ENCODE measurements at regions not wholly inside any gene's neighbourhood (a gene's known extent, or its start where the extent isn't known, plus 50 kb on each side); places are given as distances from the start of the nearest gene placed in this dataset.
A peak's percentile ranks its signal among the peaks of the same experiment; 100 is the strongest.

GRCh38 chr2:6574121-6574520 is 291.6 kb downstream of the CMPK2 start:
- Mint-ChIP-seq H3K4me1 (ENCODE audit: low read depth, unreplicated experiment) (peaks cover 21% of the 10 kb centered on the region), H3K27me3 (ENCODE audit: unreplicated experiment) (no peaks in the 10 kb centered on the region), H3K36me3 (ENCODE audit: unreplicated experiment) (no peaks in the 10 kb centered on the region), H3K27ac (ENCODE audit: unreplicated experiment) (peak overlapping the region; percentile 82), H3K9me3 (ENCODE audit: unreplicated experiment) (no peaks in the 10 kb centered on the region), H3K4me3 (ENCODE audit: unreplicated experiment) (no peak overlapping the region)
- TF ChIP-seq CTCF (IDR thresholded peaks at IDR 0.05; ENCODE audit: partially characterized antibody, unreplicated experiment), result no peak
- DNase-seq, result no peak

GRCh38 chr2:6576302-6576701 is 289.4 kb downstream of the CMPK2 start:
- Mint-ChIP-seq H3K36me3 (ENCODE audit: unreplicated experiment) (no peaks in the 10 kb centered on the region), H3K4me3 (ENCODE audit: unreplicated experiment) (no peak overlapping the region), H3K27me3 (ENCODE audit: unreplicated experiment) (no peaks in the 10 kb centered on the region), H3K4me1 (ENCODE audit: low read depth, unreplicated experiment) (peaks cover 21% of the 10 kb centered on the region), H3K9me3 (ENCODE audit: unreplicated experiment) (no peaks in the 10 kb centered on the region), H3K27ac (ENCODE audit: unreplicated experiment) (no peak overlapping the region)
- no peak for TF ChIP-seq CTCF (IDR thresholded peaks at IDR 0.05; ENCODE audit: partially characterized antibody, unreplicated experiment)
- DNase-seq, result no peak

GRCh38 chr2:6577960-6578359 is 287.7 kb downstream of the CMPK2 start:
- Mint-ChIP-seq H3K4me1 (ENCODE audit: low read depth, unreplicated experiment) (peaks cover 16% of the 10 kb centered on the region), H3K27me3 (ENCODE audit: unreplicated experiment) (no peaks in the 10 kb centered on the region), H3K4me3 (ENCODE audit: unreplicated experiment) (no peak overlapping the region), H3K36me3 (ENCODE audit: unreplicated experiment) (no peaks in the 10 kb centered on the region), H3K27ac (ENCODE audit: unreplicated experiment) (no peak overlapping the region), H3K9me3 (ENCODE audit: unreplicated experiment) (no peaks in the 10 kb centered on the region)
- TF ChIP-seq CTCF (IDR thresholded peaks at IDR 0.05; ENCODE audit: partially characterized antibody, unreplicated experiment), result no peak
- no peak for DNase-seq

GRCh38 chr2:6578416-6578815 is 287.3 kb downstream of the CMPK2 start:
- no peak for DNase-seq

GRCh38 chr2:6579281-6579680 is 286.4 kb downstream of the CMPK2 start:
- Mint-ChIP-seq H3K9me3 (ENCODE audit: unreplicated experiment) (no peaks in the 10 kb centered on the region), H3K4me1 (ENCODE audit: low read depth, unreplicated experiment) (peaks cover 8% of the 10 kb centered on the region), H3K27ac (ENCODE audit: unreplicated experiment) (no peak overlapping the region), H3K4me3 (ENCODE audit: unreplicated experiment) (no peak overlapping the region), H3K36me3 (ENCODE audit: unreplicated experiment) (no peaks in the 10 kb centered on the region), H3K27me3 (ENCODE audit: unreplicated experiment) (no peaks in the 10 kb centered on the region)
- no peak for TF ChIP-seq CTCF (IDR thresholded peaks at IDR 0.05; ENCODE audit: partially characterized antibody, unreplicated experiment)
- no peak for DNase-seq

More at GRCh38 chr2:6578416-6578815, 287.3 kb downstream of the CMPK2 start:
- peaks cover 12% of the 10 kb centered on the region for H3K4me1 Mint-ChIP-seq (ENCODE audit: low read depth, unreplicated experiment)
- H3K4me3 Mint-ChIP-seq (ENCODE audit: unreplicated experiment), result no peak overlapping the region
- no peaks in the 10 kb centered on the region for H3K36me3 Mint-ChIP-seq (ENCODE audit: unreplicated experiment)
- H3K9me3 Mint-ChIP-seq (ENCODE audit: unreplicated experiment), result no peaks in the 10 kb centered on the region
- TF ChIP-seq CTCF (IDR thresholded peaks at IDR 0.05; ENCODE audit: partially characterized antibody, unreplicated experiment), result no peak
- H3K27ac Mint-ChIP-seq (ENCODE audit: unreplicated experiment), result no peak overlapping the region
- no peaks in the 10 kb centered on the region for H3K27me3 Mint-ChIP-seq (ENCODE audit: unreplicated experiment)

Measured in glutamatergic neuron (in vitro differentiated cells).